ENCODE measurements at regions not wholly inside any gene's neighbourhood (a gene's known extent, or its start where the extent isn't known, plus 50 kb on each side); places are given as distances from the start of the nearest gene placed in this dataset.

DNA sequence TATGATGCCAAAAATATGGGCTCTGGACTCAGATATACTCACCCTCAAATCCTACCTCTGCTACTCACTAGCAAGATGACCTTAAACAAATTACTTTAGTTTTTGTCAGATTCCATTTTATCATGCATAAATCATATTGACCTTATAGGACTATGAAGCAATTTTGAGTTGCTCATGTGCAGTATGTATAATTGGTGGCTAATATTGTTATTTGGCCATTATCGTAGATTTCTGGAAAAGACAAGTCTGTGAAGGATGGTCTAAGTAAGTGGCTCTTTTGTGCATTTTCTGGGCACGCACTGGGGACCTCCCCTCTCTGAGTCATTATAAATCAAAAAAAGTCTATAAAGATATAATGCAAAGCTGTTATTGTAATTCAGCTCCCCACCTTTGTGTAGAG lies 393.0 kb downstream of the FGF10 start:
- ATAC-seq, result no peak
- Histone ChIP-seq H4K20me1 (ENCODE audit: insufficient read depth) (no peaks in the 10 kb centered on the region), H3K27ac (ENCODE audit: low read depth, low read length) (no peak overlapping the region), H3K4me3 (replicated peaks in 1 of 2; ENCODE audit: low read depth in 1 of 2, low read length in 2 of 2) (no peak overlapping the region), H3K4me1 (ENCODE audit: control insufficient read depth in 1 of 2, insufficient read depth in 2 of 2, low read length in 2 of 2) (no peaks in the 10 kb centered on the region), H2AFZ (ENCODE audit: low read depth, low read length, poor library complexity, severe bottlenecking) (no peak overlapping the region), H3K9me2 (ENCODE audit: insufficient read depth) (no peaks in the 10 kb centered on the region), H3K27me3 (ENCODE audit: insufficient read depth, low read length) (no peaks in the 10 kb centered on the region), H3K79me2 (ENCODE audit: insufficient read depth, low read length) (no peaks in the 10 kb centered on the region), H3K4me2 (ENCODE audit: low read length) (no peak overlapping the region), H3K36me3 (ENCODE audit: control insufficient read depth in 1 of 2, insufficient read depth in 2 of 2, low read length in 2 of 2) (no peaks in the 10 kb centered on the region), H3K9ac (ENCODE audit: low read length) (no peak overlapping the region), H3K9me3 (ENCODE audit: control insufficient read depth in 1 of 2, insufficient read depth in 1 of 2, low read depth in 1 of 2, low read length in 2 of 2) (no peaks in the 10 kb centered on the region)
- no peak for DNase-seq (ENCODE audit: low read depth, low spot score)
- intact Hi-C loops (cut with micrococcal nuclease), result no loop called here
- BruUV-seq (replicated peaks), result no TSS peak
- POLR2A ChIA-PET, result no interaction called here
- RAD21 ChIA-PET (ENCODE audit: low non-redundant PET in 1 of 2, low total read pairs in 2 of 2, uncharacterized antibody in 2 of 2, unreplicated experiment in 2 of 2), result no interaction called here
- CTCF ChIA-PET, result no interaction called here
- TF ChIP-seq, protein P1, sequence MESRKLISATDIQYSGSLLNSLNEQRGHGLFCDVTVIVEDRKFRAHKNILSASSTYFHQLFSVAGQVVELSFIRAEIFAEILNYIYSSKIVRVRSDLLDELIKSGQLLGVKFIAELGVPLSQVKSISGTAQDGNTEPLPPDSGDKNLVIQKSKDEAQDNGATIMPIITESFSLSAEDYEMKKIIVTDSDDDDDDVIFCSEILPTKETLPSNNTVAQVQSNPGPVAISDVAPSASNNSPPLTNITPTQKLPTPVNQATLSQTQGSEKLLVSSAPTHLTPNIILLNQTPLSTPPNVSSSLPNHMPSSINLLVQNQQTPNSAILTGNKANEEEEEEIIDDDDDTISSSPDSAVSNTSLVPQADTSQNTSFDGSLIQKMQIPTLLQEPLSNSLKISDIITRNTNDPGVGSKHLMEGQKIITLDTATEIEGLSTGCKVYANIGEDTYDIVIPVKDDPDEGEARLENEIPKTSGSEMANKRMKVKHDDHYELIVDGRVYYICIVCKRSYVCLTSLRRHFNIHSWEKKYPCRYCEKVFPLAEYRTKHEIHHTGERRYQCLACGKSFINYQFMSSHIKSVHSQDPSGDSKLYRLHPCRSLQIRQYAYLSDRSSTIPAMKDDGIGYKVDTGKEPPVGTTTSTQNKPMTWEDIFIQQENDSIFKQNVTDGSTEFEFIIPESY (IDR thresholded peaks at IDR 0.05; ENCODE audit: extremely low read depth, insufficient replicate concordance, low read length), result no peak
- TF ChIP-seq ATF3 (IDR thresholded peaks at IDR 0.05) (no peak), RAD21 (IDR thresholded peaks at IDR 0.05; ENCODE audit: low read depth) (no peak), SIN3A (IDR thresholded peaks at IDR 0.05; ENCODE audit: low read depth) (no peak), TCF7L2 (IDR thresholded peaks at IDR 0.05; ENCODE audit: borderline replicate concordance, extremely low read depth, insufficient read depth, insufficient read length) (no peak), REST (IDR thresholded peaks at IDR 0.05; ENCODE audit: low read depth) (no peak), FOSL1 (IDR thresholded peaks at IDR 0.05; ENCODE audit: low read depth) (no peak), EZH2phosphoT487 (IDR thresholded peaks at IDR 0.05; ENCODE audit: borderline replicate concordance) (no peak), CBX3 (IDR thresholded peaks at IDR 0.05; ENCODE audit: low read depth) (no peak), SP1 (IDR thresholded peaks at IDR 0.05; ENCODE audit: low read depth) (no peak)
- TF ChIP-seq, protein P2, sequence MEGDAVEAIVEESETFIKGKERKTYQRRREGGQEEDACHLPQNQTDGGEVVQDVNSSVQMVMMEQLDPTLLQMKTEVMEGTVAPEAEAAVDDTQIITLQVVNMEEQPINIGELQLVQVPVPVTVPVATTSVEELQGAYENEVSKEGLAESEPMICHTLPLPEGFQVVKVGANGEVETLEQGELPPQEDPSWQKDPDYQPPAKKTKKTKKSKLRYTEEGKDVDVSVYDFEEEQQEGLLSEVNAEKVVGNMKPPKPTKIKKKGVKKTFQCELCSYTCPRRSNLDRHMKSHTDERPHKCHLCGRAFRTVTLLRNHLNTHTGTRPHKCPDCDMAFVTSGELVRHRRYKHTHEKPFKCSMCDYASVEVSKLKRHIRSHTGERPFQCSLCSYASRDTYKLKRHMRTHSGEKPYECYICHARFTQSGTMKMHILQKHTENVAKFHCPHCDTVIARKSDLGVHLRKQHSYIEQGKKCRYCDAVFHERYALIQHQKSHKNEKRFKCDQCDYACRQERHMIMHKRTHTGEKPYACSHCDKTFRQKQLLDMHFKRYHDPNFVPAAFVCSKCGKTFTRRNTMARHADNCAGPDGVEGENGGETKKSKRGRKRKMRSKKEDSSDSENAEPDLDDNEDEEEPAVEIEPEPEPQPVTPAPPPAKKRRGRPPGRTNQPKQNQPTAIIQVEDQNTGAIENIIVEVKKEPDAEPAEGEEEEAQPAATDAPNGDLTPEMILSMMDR (IDR thresholded peaks at IDR 0.05 in 2 of 3, conservative IDR thresholded peaks at IDR 0.05 in 1 of 3; ENCODE audit: borderline replicate concordance in 1 of 3, insufficient read depth in 1 of 3, low read depth in 2 of 3, low read length in 2 of 3), result no peak
